WTC11 (cell line): ENCODE measurements at regions not wholly inside any gene's neighbourhood (a gene's known extent, or its start where the extent isn't known, plus 50 kb on each side); places are given as distances from the start of the nearest gene placed in this dataset.

ENCODE experiments used
- ATAC-seq: fragments of 200-7000 bp; cut with Tn5 transposase; 2 replicates; pipeline ENCODE4 v1.10.0; 2021; ENCODE audit warnings: mild to moderate bottlenecking, moderate library complexity
- CTCF ChIA-PET: fragments of 300-600 bp; sonication (Branson Sonifier 250); formaldehyde crosslinking; loops from one replicate; lab custom pipeline; 2021; ENCODE audit warnings: antibody characterized with exemption; lab: Charles Lee
- POLR2A ChIA-PET: fragments of 350-600 bp; sonication (Branson Sonifier 250); formaldehyde crosslinking; loops from one replicate; lab custom pipeline; 2021; ENCODE audit warnings: antibody characterized with exemption; lab: Charles Lee
- DNase-seq: peaks from one replicate; pipeline ENCODE4 v3.0.0; 2021; ENCODE audit warnings: low spot score
- H3K27ac Mint-ChIP-seq: 2 replicates; pipeline ENCODE4 v1.8.0; 2021; ENCODE audit warnings: mixed read lengths
- H3K27me3 Mint-ChIP-seq: 2 replicates; pipeline ENCODE4 v1.8.0; 2021; ENCODE audit warnings: low read depth, mild to moderate bottlenecking, moderate library complexity, mixed read lengths
- H3K36me3 Mint-ChIP-seq: 2 replicates; pipeline ENCODE4 v1.8.0; 2021; ENCODE audit warnings: mixed read lengths
- H3K4me1 Mint-ChIP-seq: 2 replicates; pipeline ENCODE4 v1.8.0; 2022; ENCODE audit warnings: mixed read lengths
- H3K4me3 Mint-ChIP-seq: 2 replicates; pipeline ENCODE4 v1.8.0; 2021; ENCODE audit warnings: mild to moderate bottlenecking, moderate library complexity, mixed read lengths
- H3K9me3 Mint-ChIP-seq: 2 replicates; pipeline ENCODE4 v1.8.0; 2021; ENCODE audit warnings: mixed read lengths
- ELF4 ChIP-seq: sonication (generic); formaldehyde crosslinking; IDR thresholded peaks from 2 replicates; pipeline ENCODE4 v1.8.1; 2022; ENCODE audit warnings: low read depth, mild to moderate bottlenecking, moderate library complexity, missing genetic modification reagents
- FOXP1 ChIP-seq: sonication (generic); formaldehyde crosslinking; IDR thresholded peaks from 2 replicates; pipeline ENCODE4 v1.8.0; 2022; ENCODE audit warnings: missing genetic modification reagents, mild to moderate bottlenecking, moderate library complexity, borderline replicate concordance
- GTF2I ChIP-seq: fragments of 250-450 bp; sonication (Bioruptor Pico); conservative IDR thresholded peaks from 2 replicates; pipeline ENCODE4 v1.4.0; 2021; ENCODE audit warnings: mild to moderate bottlenecking
- JAZF1 ChIP-seq: fragments of 250-450 bp; sonication (Bioruptor Pico); IDR thresholded peaks from 2 replicates; pipeline ENCODE4 v1.9.0; 2021; ENCODE audit warnings: moderate library complexity, mild to moderate bottlenecking, inconsistent platforms
- KAT7 ChIP-seq: sonication (generic); formaldehyde crosslinking; IDR thresholded peaks from 2 replicates; pipeline ENCODE4 v1.8.1; 2023; ENCODE audit warnings: missing genetic modification reagents, mild to moderate bottlenecking, borderline replicate concordance
- NR1H2 ChIP-seq: sonication (generic); formaldehyde crosslinking; IDR thresholded peaks from 2 replicates; pipeline ENCODE4 v1.9.0; 2021; ENCODE audit warnings: mild to moderate bottlenecking, moderate library complexity, missing genetic modification reagents
- OVOL2 ChIP-seq: fragments of 250-450 bp; sonication (Bioruptor Pico); IDR thresholded peaks from 2 replicates; pipeline ENCODE4 v1.9.0; 2021; ENCODE audit warnings: mild to moderate bottlenecking, borderline replicate concordance
- SOX15 ChIP-seq: fragments of 250-450 bp; sonication (Bioruptor Pico); IDR thresholded peaks from 2 replicates; pipeline ENCODE4 v1.9.0; 2021; ENCODE audit warnings: mild to moderate bottlenecking
- ZNF263 ChIP-seq: sonication (generic); formaldehyde crosslinking; IDR thresholded peaks from 2 replicates; pipeline ENCODE4 v1.8.1; 2022; ENCODE audit warnings: low read depth, mild to moderate bottlenecking, moderate library complexity, missing genetic modification reagents
- TF ChIP-seq, protein P1 (sequence below): fragments of 200-600 bp; IDR thresholded peaks from 2 replicates; pipeline ENCODE4 v1.8.0; 2022; ENCODE audit warnings: antibody characterized with exemption
- TF ChIP-seq, protein P2 (sequence below): sonication (generic); formaldehyde crosslinking; IDR thresholded peaks from 2 replicates; pipeline ENCODE4 v1.8.1; 2023; ENCODE audit warnings: mild to moderate bottlenecking, missing genetic modification reagents
- TF ChIP-seq, protein P3 (sequence below): sonication (generic); formaldehyde crosslinking; IDR thresholded peaks from 2 replicates; pipeline ENCODE4 v1.8.0; 2023; ENCODE audit warnings: mild to moderate bottlenecking, missing genetic modification reagents
- TF ChIP-seq, protein P4 (sequence below): sonication (generic); formaldehyde crosslinking; IDR thresholded peaks from 2 replicates; pipeline ENCODE4 v1.8.1; 2023; ENCODE audit warnings: mild to moderate bottlenecking, missing genetic modification reagents
- TF ChIP-seq, protein P5 (sequence below): sonication (generic); formaldehyde crosslinking; IDR thresholded peaks from 2 replicates; pipeline ENCODE4 v1.8.0; 2022; ENCODE audit warnings: mild to moderate bottlenecking, missing genetic modification reagents
- TF ChIP-seq, protein P6 (sequence below): sonication (generic); formaldehyde crosslinking; IDR thresholded peaks from 2 replicates; pipeline ENCODE4 v1.8.1; 2023; ENCODE audit warnings: mild to moderate bottlenecking, missing genetic modification reagents, moderate library complexity

DNA sequence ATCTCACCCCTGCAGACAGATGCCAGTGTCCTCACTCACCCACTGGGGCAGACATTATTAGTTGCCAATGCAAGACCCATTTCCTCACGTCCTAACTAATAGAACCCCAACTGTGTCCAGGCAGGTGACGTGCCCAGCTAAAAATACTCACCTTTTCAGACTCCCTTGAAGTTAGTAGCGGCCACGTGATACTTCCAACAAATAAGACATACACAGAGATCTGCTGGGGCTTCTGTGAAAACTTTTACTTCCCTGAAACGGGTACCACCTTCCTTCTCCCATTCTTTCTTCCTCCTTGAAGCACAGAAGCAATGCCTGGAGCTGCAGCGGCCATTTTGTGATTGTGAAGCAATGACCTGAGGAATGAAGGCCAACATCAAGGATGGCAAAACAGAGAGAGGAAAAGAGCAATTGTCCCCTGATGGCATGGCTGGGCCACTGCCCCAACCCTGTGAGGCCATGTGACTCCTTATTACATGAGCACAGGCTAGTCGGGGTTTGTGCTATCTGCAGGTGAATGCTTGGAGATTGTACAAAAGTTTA is 74.4 kb upstream of the TMPRSS2 start:
- Mint-ChIP-seq H3K9me3 (peaks cover 33% of the 10 kb centered on the region), H3K36me3 (peaks cover 16% of the 10 kb centered on the region), H3K27me3 (peaks cover 12% of the 10 kb centered on the region), H3K4me1 (no peaks in the 10 kb centered on the region; the same call in none of the 2 replicates), H3K4me3 (no peak overlapping the region), H3K27ac (no peak overlapping the region)
- ATAC-seq (no peak), DNase-seq (no peak)
- TF ChIP-seq NR1H2 = no peak
- TF ChIP-seq, protein P1, sequence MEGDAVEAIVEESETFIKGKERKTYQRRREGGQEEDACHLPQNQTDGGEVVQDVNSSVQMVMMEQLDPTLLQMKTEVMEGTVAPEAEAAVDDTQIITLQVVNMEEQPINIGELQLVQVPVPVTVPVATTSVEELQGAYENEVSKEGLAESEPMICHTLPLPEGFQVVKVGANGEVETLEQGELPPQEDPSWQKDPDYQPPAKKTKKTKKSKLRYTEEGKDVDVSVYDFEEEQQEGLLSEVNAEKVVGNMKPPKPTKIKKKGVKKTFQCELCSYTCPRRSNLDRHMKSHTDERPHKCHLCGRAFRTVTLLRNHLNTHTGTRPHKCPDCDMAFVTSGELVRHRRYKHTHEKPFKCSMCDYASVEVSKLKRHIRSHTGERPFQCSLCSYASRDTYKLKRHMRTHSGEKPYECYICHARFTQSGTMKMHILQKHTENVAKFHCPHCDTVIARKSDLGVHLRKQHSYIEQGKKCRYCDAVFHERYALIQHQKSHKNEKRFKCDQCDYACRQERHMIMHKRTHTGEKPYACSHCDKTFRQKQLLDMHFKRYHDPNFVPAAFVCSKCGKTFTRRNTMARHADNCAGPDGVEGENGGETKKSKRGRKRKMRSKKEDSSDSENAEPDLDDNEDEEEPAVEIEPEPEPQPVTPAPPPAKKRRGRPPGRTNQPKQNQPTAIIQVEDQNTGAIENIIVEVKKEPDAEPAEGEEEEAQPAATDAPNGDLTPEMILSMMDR = no peak
- TF ChIP-seq OVOL2 = no peak
- no peak for TF ChIP-seq JAZF1 (CRISPR knock-in tag)
- TF ChIP-seq, protein P2, sequence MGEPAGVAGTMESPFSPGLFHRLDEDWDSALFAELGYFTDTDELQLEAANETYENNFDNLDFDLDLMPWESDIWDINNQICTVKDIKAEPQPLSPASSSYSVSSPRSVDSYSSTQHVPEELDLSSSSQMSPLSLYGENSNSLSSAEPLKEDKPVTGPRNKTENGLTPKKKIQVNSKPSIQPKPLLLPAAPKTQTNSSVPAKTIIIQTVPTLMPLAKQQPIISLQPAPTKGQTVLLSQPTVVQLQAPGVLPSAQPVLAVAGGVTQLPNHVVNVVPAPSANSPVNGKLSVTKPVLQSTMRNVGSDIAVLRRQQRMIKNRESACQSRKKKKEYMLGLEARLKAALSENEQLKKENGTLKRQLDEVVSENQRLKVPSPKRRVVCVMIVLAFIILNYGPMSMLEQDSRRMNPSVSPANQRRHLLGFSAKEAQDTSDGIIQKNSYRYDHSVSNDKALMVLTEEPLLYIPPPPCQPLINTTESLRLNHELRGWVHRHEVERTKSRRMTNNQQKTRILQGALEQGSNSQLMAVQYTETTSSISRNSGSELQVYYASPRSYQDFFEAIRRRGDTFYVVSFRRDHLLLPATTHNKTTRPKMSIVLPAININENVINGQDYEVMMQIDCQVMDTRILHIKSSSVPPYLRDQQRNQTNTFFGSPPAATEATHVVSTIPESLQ (CRISPR knock-in tag) = no peak
- no peak for TF ChIP-seq ZNF263
- TF ChIP-seq, protein P3, sequence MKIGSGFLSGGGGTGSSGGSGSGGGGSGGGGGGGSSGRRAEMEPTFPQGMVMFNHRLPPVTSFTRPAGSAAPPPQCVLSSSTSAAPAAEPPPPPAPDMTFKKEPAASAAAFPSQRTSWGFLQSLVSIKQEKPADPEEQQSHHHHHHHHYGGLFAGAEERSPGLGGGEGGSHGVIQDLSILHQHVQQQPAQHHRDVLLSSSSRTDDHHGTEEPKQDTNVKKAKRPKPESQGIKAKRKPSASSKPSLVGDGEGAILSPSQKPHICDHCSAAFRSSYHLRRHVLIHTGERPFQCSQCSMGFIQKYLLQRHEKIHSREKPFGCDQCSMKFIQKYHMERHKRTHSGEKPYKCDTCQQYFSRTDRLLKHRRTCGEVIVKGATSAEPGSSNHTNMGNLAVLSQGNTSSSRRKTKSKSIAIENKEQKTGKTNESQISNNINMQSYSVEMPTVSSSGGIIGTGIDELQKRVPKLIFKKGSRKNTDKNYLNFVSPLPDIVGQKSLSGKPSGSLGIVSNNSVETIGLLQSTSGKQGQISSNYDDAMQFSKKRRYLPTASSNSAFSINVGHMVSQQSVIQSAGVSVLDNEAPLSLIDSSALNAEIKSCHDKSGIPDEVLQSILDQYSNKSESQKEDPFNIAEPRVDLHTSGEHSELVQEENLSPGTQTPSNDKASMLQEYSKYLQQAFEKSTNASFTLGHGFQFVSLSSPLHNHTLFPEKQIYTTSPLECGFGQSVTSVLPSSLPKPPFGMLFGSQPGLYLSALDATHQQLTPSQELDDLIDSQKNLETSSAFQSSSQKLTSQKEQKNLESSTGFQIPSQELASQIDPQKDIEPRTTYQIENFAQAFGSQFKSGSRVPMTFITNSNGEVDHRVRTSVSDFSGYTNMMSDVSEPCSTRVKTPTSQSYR (CRISPR knock-in tag) = no peak
- no peak for TF ChIP-seq ELF4
- no peak for TF ChIP-seq GTF2I (CRISPR knock-in tag)
- no peak for TF ChIP-seq SOX15 (CRISPR knock-in tag)
- TF ChIP-seq, protein P4, sequence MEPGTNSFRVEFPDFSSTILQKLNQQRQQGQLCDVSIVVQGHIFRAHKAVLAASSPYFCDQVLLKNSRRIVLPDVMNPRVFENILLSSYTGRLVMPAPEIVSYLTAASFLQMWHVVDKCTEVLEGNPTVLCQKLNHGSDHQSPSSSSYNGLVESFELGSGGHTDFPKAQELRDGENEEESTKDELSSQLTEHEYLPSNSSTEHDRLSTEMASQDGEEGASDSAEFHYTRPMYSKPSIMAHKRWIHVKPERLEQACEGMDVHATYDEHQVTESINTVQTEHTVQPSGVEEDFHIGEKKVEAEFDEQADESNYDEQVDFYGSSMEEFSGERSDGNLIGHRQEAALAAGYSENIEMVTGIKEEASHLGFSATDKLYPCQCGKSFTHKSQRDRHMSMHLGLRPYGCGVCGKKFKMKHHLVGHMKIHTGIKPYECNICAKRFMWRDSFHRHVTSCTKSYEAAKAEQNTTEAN (CRISPR knock-in tag) = no peak
- no peak for TF ChIP-seq FOXP1 (CRISPR knock-in tag)
- TF ChIP-seq, protein P5, sequence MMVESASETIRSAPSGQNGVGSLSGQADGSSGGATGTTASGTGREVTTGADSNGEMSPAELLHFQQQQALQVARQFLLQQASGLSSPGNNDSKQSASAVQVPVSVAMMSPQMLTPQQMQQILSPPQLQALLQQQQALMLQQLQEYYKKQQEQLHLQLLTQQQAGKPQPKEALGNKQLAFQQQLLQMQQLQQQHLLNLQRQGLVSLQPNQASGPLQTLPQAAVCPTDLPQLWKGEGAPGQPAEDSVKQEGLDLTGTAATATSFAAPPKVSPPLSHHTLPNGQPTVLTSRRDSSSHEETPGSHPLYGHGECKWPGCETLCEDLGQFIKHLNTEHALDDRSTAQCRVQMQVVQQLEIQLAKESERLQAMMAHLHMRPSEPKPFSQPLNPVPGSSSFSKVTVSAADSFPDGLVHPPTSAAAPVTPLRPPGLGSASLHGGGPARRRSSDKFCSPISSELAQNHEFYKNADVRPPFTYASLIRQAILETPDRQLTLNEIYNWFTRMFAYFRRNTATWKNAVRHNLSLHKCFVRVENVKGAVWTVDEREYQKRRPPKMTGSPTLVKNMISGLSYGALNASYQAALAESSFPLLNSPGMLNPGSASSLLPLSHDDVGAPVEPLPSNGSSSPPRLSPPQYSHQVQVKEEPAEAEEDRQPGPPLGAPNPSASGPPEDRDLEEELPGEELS (CRISPR knock-in tag) = no peak
- ChIA-PET CTCF (interaction anchor here (0.9 to 4.1 kb wide), 5 partner anchors 19 to 234 kb away, joined by 3 to 17 read pairs (median 4); no protein-coding TSS in a partner anchor), POLR2A (no interaction called here)

DNA sequence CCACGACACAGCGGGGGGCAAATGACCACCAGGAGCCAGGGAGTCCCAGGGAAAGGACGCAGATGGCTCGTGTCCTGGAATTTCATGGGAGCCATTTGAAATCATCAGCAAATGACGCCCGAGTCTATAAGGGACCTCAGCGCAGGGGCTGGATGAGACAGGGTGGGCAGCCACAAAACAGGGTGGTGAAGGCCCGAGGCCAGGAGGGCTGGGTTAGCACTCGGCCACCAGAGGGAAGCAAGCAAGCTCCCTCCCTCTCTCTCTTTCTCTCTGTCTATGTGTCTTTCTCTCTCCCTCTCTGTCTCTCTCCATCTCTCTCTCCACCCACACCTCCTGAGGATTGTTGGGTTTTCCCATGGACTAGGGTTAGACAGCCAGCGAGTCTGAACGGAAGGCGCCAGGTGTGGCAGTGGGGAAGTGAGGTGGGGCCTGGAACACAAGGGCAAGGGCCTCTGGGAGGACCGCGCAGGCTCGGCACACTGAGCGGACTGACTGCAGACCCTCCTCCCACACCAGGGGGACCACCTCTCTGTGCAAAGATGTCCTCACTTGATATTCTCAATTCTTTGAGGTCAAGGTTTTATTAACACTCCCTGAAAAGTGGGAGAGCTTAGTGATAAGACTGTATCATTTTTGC is 73.8 kb upstream of the TMPRSS2 start:
- H3K27me3 Mint-ChIP-seq = peaks cover 12% of the 10 kb centered on the region
- H3K27ac Mint-ChIP-seq = no peak overlapping the region
- DNase-seq = no peak
- no peak overlapping the region for H3K4me3 Mint-ChIP-seq
- H3K4me1 Mint-ChIP-seq = no peaks in the 10 kb centered on the region; the same call in none of the 2 replicates
- peaks cover 18% of the 10 kb centered on the region for H3K36me3 Mint-ChIP-seq
- POLR2A ChIA-PET = no interaction called here
- no peak; the same call in 1 of the 2 replicates for ATAC-seq
- CTCF ChIA-PET = interaction anchor here (0.9 to 4.1 kb wide), 6 partner anchors 20 to 235 kb away, joined by 3 to 17 read pairs (median 6); no protein-coding TSS in a partner anchor
- TF ChIP-seq KAT7 = no peak
- TF ChIP-seq, protein P6, sequence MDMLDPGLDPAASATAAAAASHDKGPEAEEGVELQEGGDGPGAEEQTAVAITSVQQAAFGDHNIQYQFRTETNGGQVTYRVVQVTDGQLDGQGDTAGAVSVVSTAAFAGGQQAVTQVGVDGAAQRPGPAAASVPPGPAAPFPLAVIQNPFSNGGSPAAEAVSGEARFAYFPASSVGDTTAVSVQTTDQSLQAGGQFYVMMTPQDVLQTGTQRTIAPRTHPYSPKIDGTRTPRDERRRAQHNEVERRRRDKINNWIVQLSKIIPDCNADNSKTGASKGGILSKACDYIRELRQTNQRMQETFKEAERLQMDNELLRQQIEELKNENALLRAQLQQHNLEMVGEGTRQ (CRISPR knock-in tag) = no peak
- peaks cover 36% of the 10 kb centered on the region for H3K9me3 Mint-ChIP-seq
